ENCODE measurements at regions not wholly inside any gene's neighbourhood (a gene's known extent, or its start where the extent isn't known, plus 50 kb on each side); places are given as distances from the start of the nearest gene placed in this dataset.

DNA sequence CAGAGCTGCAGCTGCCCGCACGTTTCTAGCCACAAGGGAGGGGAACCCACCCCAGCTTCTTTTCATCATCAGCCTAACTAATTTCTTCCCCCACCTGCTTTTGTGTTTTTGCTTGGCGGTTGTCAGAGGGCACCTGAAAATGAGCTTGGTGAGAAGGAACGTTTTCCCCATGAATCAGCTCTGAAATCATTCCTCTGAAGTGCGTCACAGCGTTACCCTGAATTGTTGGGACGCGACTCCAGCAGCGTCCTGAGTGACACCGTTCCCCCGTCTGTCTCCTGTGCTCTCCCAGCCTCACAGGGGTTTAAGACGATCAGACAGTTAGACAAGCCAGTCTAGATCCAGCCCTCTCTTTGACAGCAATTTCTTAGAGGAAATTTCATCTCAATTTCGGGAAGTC, 722.9 kb upstream of the EEF2KMT start:
- TF ChIP-seq, protein P1, sequence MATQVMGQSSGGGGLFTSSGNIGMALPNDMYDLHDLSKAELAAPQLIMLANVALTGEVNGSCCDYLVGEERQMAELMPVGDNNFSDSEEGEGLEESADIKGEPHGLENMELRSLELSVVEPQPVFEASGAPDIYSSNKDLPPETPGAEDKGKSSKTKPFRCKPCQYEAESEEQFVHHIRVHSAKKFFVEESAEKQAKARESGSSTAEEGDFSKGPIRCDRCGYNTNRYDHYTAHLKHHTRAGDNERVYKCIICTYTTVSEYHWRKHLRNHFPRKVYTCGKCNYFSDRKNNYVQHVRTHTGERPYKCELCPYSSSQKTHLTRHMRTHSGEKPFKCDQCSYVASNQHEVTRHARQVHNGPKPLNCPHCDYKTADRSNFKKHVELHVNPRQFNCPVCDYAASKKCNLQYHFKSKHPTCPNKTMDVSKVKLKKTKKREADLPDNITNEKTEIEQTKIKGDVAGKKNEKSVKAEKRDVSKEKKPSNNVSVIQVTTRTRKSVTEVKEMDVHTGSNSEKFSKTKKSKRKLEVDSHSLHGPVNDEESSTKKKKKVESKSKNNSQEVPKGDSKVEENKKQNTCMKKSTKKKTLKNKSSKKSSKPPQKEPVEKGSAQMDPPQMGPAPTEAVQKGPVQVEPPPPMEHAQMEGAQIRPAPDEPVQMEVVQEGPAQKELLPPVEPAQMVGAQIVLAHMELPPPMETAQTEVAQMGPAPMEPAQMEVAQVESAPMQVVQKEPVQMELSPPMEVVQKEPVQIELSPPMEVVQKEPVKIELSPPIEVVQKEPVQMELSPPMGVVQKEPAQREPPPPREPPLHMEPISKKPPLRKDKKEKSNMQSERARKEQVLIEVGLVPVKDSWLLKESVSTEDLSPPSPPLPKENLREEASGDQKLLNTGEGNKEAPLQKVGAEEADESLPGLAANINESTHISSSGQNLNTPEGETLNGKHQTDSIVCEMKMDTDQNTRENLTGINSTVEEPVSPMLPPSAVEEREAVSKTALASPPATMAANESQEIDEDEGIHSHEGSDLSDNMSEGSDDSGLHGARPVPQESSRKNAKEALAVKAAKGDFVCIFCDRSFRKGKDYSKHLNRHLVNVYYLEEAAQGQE (IDR thresholded peaks at IDR 0.05; ENCODE audit: insufficient read depth in 1 of 2, low read depth in 2 of 2, low read length in 2 of 2): no peak
- TF ChIP-seq POLR2AphosphoS5 (IDR thresholded peaks at IDR 0.05; ENCODE audit: low read depth, low read length) (no peak), TAF1 (IDR thresholded peaks at IDR 0.05; ENCODE audit: borderline replicate concordance, insufficient read depth, low read length) (no peak), SIN3A (IDR thresholded peaks at IDR 0.05; ENCODE audit: borderline replicate concordance, insufficient read depth, low read length) (no peak), FOXP2 (optimal IDR thresholded peaks at IDR 0.05; ENCODE audit: borderline replicate concordance, extremely low read depth, extremely low read length, insufficient read depth) (no peak)

DNA sequence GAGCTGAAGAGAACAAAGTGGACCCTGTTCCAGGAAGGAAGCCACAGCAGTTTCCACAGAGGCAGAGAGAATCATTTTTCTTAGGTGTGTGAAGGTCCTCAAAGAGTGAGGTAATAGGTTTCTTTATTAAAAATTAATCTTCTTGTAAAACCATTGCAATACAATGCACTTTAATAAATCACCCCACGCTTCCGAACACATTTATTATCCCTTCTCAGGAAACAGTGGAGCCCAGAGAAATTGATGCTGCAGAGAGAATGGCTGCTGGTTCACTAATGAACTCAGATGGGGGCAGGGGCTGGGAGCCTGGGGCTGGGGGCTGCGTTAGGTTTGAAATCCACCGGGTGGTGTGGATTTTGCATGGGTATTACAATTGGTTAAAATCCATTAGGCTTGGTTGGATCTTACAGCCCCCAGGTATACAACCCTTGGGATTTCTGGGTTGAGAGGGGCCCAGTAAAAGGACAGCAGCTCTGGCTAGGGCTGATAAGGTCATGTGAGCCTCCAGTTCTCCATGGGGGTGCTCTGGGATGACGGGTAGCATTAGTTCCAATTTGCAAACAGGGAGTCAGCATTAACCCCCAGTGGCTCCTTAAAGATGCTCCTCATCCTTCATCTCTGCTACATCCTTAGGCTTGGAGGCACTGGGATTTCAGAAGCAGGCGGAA, 718.1 kb upstream of the EEF2KMT start:
- TF ChIP-seq TAF1 (IDR thresholded peaks at IDR 0.05; ENCODE audit: borderline replicate concordance, insufficient read depth, low read length) (no peak), SIN3A (IDR thresholded peaks at IDR 0.05; ENCODE audit: borderline replicate concordance, insufficient read depth, low read length) (no peak), POLR2AphosphoS5 (IDR thresholded peaks at IDR 0.05; ENCODE audit: low read depth, low read length) (no peak), FOXP2 (optimal IDR thresholded peaks at IDR 0.05; ENCODE audit: borderline replicate concordance, extremely low read depth, extremely low read length, insufficient read depth) (no peak)
- TF ChIP-seq, protein P1 (IDR thresholded peaks at IDR 0.05; ENCODE audit: insufficient read depth in 1 of 2, low read depth in 2 of 2, low read length in 2 of 2): no peak

DNA sequence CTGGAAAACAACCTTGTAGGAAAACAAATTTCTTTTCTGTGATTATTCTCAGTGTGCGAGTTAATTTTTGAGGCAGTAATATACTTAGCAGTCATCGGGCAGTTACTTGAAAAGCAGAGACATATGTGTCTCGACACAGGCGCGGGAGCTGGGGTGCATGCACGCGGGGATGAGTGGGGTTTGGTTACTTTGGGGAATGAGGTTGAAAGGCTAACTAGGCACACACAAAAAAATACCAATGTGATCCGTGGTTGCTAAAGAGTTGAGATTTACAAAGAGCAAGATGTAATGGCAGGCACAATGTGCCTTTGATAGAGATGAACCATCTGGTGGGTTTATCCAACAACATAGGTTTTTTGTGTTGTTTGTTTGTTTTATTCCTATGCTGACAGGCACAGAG, 703.8 kb upstream of the EEF2KMT start:
- TF ChIP-seq FOXP2 (optimal IDR thresholded peaks at IDR 0.05; ENCODE audit: borderline replicate concordance, extremely low read depth, extremely low read length, insufficient read depth) (no peak), TAF1 (IDR thresholded peaks at IDR 0.05; ENCODE audit: borderline replicate concordance, insufficient read depth, low read length) (no peak), SIN3A (IDR thresholded peaks at IDR 0.05; ENCODE audit: borderline replicate concordance, insufficient read depth, low read length) (no peak), POLR2AphosphoS5 (IDR thresholded peaks at IDR 0.05; ENCODE audit: low read depth, low read length) (no peak)
- TF ChIP-seq, protein P1 (IDR thresholded peaks at IDR 0.05; ENCODE audit: insufficient read depth in 1 of 2, low read depth in 2 of 2, low read length in 2 of 2): no peak

DNA sequence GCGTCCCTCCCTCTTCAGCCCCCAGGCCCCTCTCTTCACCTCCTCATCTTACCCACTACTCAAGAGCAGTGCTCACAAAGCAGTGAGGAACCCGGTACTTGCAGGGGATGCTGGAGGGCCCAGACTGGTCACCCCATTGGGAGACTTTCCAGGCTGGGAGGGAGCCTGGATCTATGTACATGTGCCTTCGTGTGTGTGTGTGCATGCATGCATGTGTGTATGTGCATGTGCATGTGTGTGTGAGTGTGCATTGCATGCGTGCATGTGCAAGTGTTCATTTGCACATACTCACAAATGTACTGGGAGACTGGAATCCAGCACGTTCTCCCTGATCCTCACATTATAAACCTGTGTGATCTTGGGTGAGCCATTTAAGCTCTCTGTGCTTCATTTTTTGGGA, 696.0 kb upstream of the EEF2KMT start:
- TF ChIP-seq FOXP2 (optimal IDR thresholded peaks at IDR 0.05; ENCODE audit: borderline replicate concordance, extremely low read depth, extremely low read length, insufficient read depth) (no peak), POLR2AphosphoS5 (IDR thresholded peaks at IDR 0.05; ENCODE audit: low read depth, low read length) (no peak), TAF1 (IDR thresholded peaks at IDR 0.05; ENCODE audit: borderline replicate concordance, insufficient read depth, low read length) (no peak), SIN3A (IDR thresholded peaks at IDR 0.05; ENCODE audit: borderline replicate concordance, insufficient read depth, low read length) (no peak)
- TF ChIP-seq, protein P1 (IDR thresholded peaks at IDR 0.05; ENCODE audit: insufficient read depth in 1 of 2, low read depth in 2 of 2, low read length in 2 of 2): no peak
